Stomach (tissue), 4 donors: ENCODE measurements at regions not wholly inside any gene's neighbourhood (a gene's known extent, or its start where the extent isn't known, plus 50 kb on each side); places are given as distances from the start of the nearest gene placed in this dataset.

Source experiments
- CTCF ChIP-seq, 7 experiments: fragments of 450-650 bp in 4 of 7; fragments of 200-600 bp in 3 of 7; sonication (generic) in 3 of 7; IDR thresholded peaks; one replicate each; pipeline ENCODE4 v1.5.1; 2016 to 2019; ENCODE audit warnings: antibody characterized with exemption in 7 of 7, control low read depth in 2 of 7, mild to moderate bottlenecking in 1 of 7
- POLR2A ChIP-seq, 4 donors: fragments of 450-650 bp; IDR thresholded peaks; one replicate each; pipeline ENCODE4 v1.6.1; 2016; ENCODE audit warnings: antibody characterized with exemption in 4 of 4, control low read depth in 2 of 4, mild to moderate bottlenecking in 1 of 4, moderate library complexity in 1 of 4
- POLR2AphosphoS5 ChIP-seq, 3 donors: sonication (generic); formaldehyde crosslinking; IDR thresholded peaks; one replicate each; pipeline ENCODE4 v1.6.1; 2016; ENCODE audit warnings: antibody characterized with exemption in 3 of 3

- TF ChIP-seq POLR2A (IDR thresholded peaks at IDR 0.05) = no peak
- TF ChIP-seq CTCF (IDR thresholded peaks at IDR 0.05) = no peak
- TF ChIP-seq POLR2AphosphoS5 (IDR thresholded peaks at IDR 0.05) = no peak
These were observed 1046.9 kb upstream of the FLRT2 start for GRCh38 chr14:84483072-84483420.
